AG04450 (cell line): ENCODE measurements at regions not wholly inside any gene's neighbourhood (a gene's known extent, or its start where the extent isn't known, plus 50 kb on each side); places are given as distances from the start of the nearest gene placed in this dataset.

ENCODE experiments used
- CTCF ChIA-PET: fragments of 300-600, 350-600 bp; formaldehyde crosslinking; extraction: SDS; loops from one replicate; lab custom pipeline; 2022; ENCODE audit warnings: antibody characterized with exemption, inconsistent platforms; lab: Charles Lee
- POLR2A ChIA-PET: fragments of 350-600 bp; formaldehyde crosslinking; extraction: SDS; loops from one replicate; lab custom pipeline; 2021; ENCODE audit warnings: antibody characterized with exemption, inconsistent platforms; lab: Yijun Ruan, JAX
- DNase-seq: peaks from one replicate; pipeline ENCODE4 v3.0.0-alpha.2; 2011; ENCODE audit warnings: low read depth, low spot score
- H3K27ac ChIP-seq: one replicate; pipeline ENCODE4 v1.5.1; 2012; ENCODE audit warnings: low read depth, low read length, control low read depth
- H3K27me3 ChIP-seq: one replicate; pipeline ENCODE4 v1.6.0; 2012; ENCODE audit warnings: low read length; ENCODE audit not compliant: control insufficient read depth, insufficient read depth
- H3K4me3 ChIP-seq: 2 replicates; pipeline ENCODE4 v1.5.1; 2011; ENCODE audit warnings: mild to moderate bottlenecking, low read depth, low read length, control low read depth
- H3K9me3 ChIP-seq: 2 replicates; pipeline ENCODE4 v1.5.1; 2012; ENCODE audit warnings: low read length; ENCODE audit not compliant: control insufficient read depth, insufficient read depth
- CTCF ChIP-seq: IDR thresholded peaks from 2 replicates; pipeline ENCODE4 v1.5.1; 2011; ENCODE audit warnings: low read depth, low read length, control low read depth, inconsistent platforms

- no peaks in the 10 kb centered on the region for H3K9me3 ChIP-seq
- ChIA-PET CTCF (no interaction called here), POLR2A (no interaction called here)
- no peak overlapping the region for H3K27ac ChIP-seq
- DNase-seq = no peak
- no peak for TF ChIP-seq CTCF
- H3K27me3 ChIP-seq = no peaks in the 10 kb centered on the region
- no peak overlapping the region for H3K4me3 ChIP-seq
These were observed 53.1 kb upstream of the BBS5 start for GRCh38 chr2:169426069-169426663.

GRCh38 chr2:169422120-169422519 lies 57.2 kb upstream of the BBS5 start:
- ChIA-PET POLR2A (no interaction called here), CTCF (interaction anchor here (0.6 kb wide), 1 partner anchor 57 kb away, joined by 3 read pairs; no protein-coding TSS in a partner anchor)
- Histone ChIP-seq H3K27ac (no peak overlapping the region), H3K9me3 (no peaks in the 10 kb centered on the region), H3K27me3 (no peaks in the 10 kb centered on the region), H3K4me3 (no peak overlapping the region)
- no peak for TF ChIP-seq CTCF
- DNase-seq = no peak

- no peak overlapping the region for H3K27ac ChIP-seq
- no peaks in the 10 kb centered on the region for H3K9me3 ChIP-seq
- no peak overlapping the region for H3K4me3 ChIP-seq
- no peaks in the 10 kb centered on the region for H3K27me3 ChIP-seq
- CTCF ChIA-PET = no interaction called here
- TF ChIP-seq CTCF = no peak
- POLR2A ChIA-PET = interaction anchor here (0.7 kb wide), 1 partner anchor 784 kb away, joined by 10 read pairs; no protein-coding TSS in a partner anchor
- DNase-seq = no peak
These were observed 53.0 kb upstream of the LRP2 start for GRCh38 chr2:169415233-169415748.
